Inferior parietal cortex (tissue), 1 donor: ENCODE measurements at regions not wholly inside any gene's neighbourhood (a gene's known extent, or its start where the extent isn't known, plus 50 kb on each side); places are given as distances from the start of the nearest gene placed in this dataset.

Source experiments
- DNase-seq: peaks from one replicate; pipeline ENCODE4 v3.0.0-alpha.2; 2016; ENCODE audit errors: extremely low spot score

GRCh38 chr2:226435146-226435545, 364.5 kb downstream of the IRS1 start:
- DNase-seq = no peak

- DNase-seq = no peak
Observed at GRCh38 chr2:226434702-226435101, 364.9 kb downstream of the IRS1 start.

GRCh38 chr2:226431288-226431948, 368.2 kb downstream of the IRS1 start:
- no peak for DNase-seq

GRCh38 chr2:226429476-226429875, 370.1 kb downstream of the IRS1 start:
- no peak for DNase-seq

- DNase-seq = no peak
Observed at GRCh38 chr2:226427538-226428307, 371.9 kb downstream of the IRS1 start.

GRCh38 chr2:226426292-226426736, 373.3 kb downstream of the IRS1 start:
- DNase-seq = no peak

GRCh38 chr2:226424971-226425370, 374.6 kb downstream of the IRS1 start:
- DNase-seq = no peak

GRCh38 chr2:226423498-226423960, 376.1 kb downstream of the IRS1 start:
- DNase-seq = peak; percentile 13

GRCh38 chr2:226420646-226421045, 379.0 kb downstream of the IRS1 start:
- DNase-seq = no peak

GRCh38 chr2:226418521-226418920, 381.1 kb downstream of the IRS1 start:
- DNase-seq = no peak

GRCh38 chr2:226414335-226414734, 385.3 kb downstream of the IRS1 start:
- no peak for DNase-seq

GRCh38 chr2:226413498-226414130, 386.0 kb downstream of the IRS1 start:
- no peak for DNase-seq

- no peak for DNase-seq
Observed at GRCh38 chr2:226411727-226412360, 387.8 kb downstream of the IRS1 start.

- DNase-seq = no peak
Observed at GRCh38 chr2:226411205-226411604, 388.4 kb downstream of the IRS1 start.

- DNase-seq = no peak
Observed at GRCh38 chr2:226410247-226410835, 389.3 kb downstream of the IRS1 start.

- no peak for DNase-seq
Observed at GRCh38 chr2:226409134-226409533, 390.5 kb downstream of the IRS1 start.

- no peak for DNase-seq
Observed at GRCh38 chr2:226408141-226408540, 391.5 kb downstream of the IRS1 start.

- no peak for DNase-seq
Observed at GRCh38 chr2:226407135-226407534, 392.5 kb downstream of the IRS1 start.

GRCh38 chr2:226405465-226405864, 394.2 kb downstream of the IRS1 start:
- DNase-seq = no peak

- DNase-seq = no peak
Observed at GRCh38 chr2:226403369-226403768, 396.3 kb downstream of the IRS1 start.

GRCh38 chr2:226399006-226399405, 400.6 kb downstream of the IRS1 start:
- no peak for DNase-seq

GRCh38 chr2:226398580-226398979, 401.0 kb downstream of the IRS1 start:
- DNase-seq = no peak
